Medulla oblongata (tissue), 1 donor: ENCODE measurements at regions not wholly inside any gene's neighbourhood (a gene's known extent, or its start where the extent isn't known, plus 50 kb on each side); places are given as distances from the start of the nearest gene placed in this dataset.
A peak's percentile ranks its signal among the peaks of the same experiment; 100 is the strongest.
"Not testable (repeated sequence)": the region's sequence is repeated elsewhere in the genome, so short reads cannot be mapped to it uniquely, and the experiment has no call there.

Source experiments
- DNase-seq: peaks from one replicate; pipeline ENCODE4 v3.0.0-alpha.2; 2015; ENCODE audit errors: extremely low spot score

GRCh38 chr9:117649126-117649525 is 55.1 kb upstream of the TLR4 start:
- no peak for DNase-seq

- no peak for DNase-seq
Observed at GRCh38 chr9:117644932-117645636, 59.1 kb upstream of the TLR4 start.

GRCh38 chr9:117644133-117644931 is 59.9 kb upstream of the TLR4 start:
- peak; percentile 91 for DNase-seq

DNA sequence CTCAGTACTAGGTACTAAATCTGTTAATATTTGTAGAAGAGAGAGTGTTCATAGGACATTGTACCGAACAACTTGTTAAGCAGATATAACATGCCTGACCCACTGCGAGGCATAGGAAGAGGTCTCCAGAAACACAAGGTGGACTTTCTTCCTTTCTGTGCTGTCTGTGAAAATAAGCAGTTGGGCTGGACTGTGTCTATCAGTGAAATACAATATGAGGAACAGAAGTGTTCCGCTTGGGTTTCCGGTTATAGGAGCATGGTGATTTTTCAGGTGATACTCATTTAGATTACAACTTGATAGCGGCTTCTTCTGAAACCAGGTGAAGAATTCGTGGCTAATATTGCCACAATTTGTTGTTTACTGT is 60.9 kb upstream of the TLR4 start:
- DNase-seq, result no peak

GRCh38 chr9:117642571-117643287 is 61.5 kb upstream of the TLR4 start:
- DNase-seq, result not testable (repeated sequence)

- no peak for DNase-seq
Observed at GRCh38 chr9:117636681-117637080, 67.5 kb upstream of the TLR4 start.

- no peak for DNase-seq
Observed at GRCh38 chr9:117625154-117625553, 79.0 kb upstream of the TLR4 start.

GRCh38 chr9:117624106-117624505 is 80.1 kb upstream of the TLR4 start:
- no peak for DNase-seq

GRCh38 chr9:117622347-117622746 is 81.9 kb upstream of the TLR4 start:
- DNase-seq, result no peak

DNA sequence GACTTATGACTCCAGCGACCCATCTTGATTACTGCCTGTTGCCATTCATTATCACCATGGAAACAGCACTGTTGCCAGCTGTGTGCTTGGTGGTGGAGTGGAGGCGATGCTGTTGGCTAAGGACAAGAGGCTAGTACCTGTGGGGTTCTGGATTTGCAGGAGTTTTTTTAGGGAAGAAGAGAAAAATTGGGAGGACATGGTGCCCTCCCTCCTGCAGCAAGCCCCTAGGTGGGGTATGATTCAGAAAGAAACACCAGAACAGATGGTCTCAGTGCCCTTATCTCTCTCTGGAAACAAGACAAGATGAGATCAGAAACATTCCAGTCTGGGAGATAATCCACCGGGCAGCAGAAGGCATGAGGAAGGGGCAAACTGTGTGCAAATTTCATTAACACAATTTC is 87.8 kb upstream of the TLR4 start:
- DNase-seq, result no peak

GRCh38 chr9:117612317-117612716 is 91.9 kb upstream of the TLR4 start:
- DNase-seq, result no peak

DNA sequence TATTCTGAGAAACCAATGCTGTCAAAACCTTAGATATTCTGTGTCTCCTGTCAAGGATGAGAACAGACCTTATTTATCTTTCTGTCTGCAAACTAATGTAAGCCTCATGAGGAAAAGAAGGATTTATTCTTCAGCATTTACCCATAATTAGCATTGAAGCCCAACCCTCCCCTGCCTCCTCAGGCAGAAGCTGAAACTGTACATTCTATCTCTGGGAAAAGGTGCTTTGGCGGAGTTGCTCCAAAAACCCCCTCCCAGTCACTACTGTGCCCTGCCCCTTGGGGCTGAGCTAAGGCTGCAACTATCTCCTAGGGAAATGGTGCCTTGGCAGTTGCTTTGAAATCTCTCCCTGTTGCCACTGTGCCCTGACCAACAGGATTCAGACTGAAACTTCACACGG is 106.2 kb upstream of the TLR4 start:
- DNase-seq, result no peak

- DNase-seq, result no peak
Observed at GRCh38 chr9:117596678-117597077, 107.5 kb upstream of the TLR4 start.

DNA sequence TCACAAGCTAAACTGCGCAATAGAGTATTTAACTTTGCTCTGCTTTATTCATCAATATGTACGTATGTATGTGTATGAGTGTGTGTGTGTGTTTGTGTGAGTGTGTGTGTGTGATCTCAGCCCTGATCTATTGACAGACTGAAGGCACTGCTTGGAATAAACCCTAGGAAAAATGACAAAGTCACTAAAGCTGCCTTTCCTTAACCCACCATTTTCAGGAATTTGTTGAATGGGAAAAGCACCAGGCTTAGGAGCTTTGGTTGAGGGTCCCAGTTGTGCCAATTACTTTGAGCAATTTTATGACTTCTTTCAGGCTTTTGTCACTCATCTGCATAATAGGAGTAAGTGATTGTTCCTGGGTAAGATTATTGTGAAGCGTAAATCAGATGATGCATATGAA is 108.6 kb upstream of the TLR4 start:
- DNase-seq, result no peak

DNA sequence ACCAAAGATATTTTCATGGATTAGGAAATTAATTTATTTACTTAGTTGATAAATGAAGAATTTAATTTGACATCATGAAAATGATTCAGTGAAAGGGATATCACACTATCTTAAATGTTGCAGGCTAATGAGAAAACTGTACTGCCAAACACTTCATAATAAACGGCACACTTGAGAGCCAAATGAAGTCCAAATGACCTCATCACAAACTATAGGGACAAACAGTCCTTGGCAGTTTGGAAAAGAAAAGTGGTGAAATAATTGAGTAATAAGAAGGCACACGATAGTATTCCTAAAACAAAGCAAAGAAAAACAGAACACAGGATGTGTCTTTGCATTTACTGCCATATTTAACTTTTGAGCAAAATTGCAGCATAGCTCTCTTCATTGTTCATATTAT is 116.9 kb upstream of the TLR4 start:
- DNase-seq, result no peak

- DNase-seq, result no peak
Observed at GRCh38 chr9:117574099-117574498, 130.1 kb upstream of the TLR4 start.

DNA sequence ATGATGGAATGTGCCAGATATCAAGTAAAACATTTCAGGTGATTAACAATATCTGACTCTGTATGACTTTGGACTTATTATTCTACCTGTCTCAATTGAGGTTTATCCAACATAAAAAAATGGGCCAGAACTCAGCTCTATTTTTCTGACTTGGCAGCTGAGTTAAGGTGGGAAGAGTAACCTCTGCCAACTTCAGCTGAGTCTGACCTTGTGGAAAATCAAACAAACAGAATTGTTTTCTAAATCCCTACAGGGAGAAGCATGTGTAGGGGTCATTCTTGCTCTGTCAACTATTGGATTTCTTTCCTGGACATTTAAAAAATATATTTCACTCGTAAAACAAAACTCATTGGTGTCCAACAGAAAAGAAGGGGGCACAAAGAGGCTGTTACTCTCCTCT is 139.4 kb upstream of the TLR4 start:
- DNase-seq, result no peak

GRCh38 chr9:117561761-117562160 is 142.4 kb upstream of the TLR4 start:
- DNase-seq, result no peak

GRCh38 chr9:117555964-117556629 is 141.2 kb upstream of the ASTN2 start:
- DNase-seq, result peak; percentile 59

DNA sequence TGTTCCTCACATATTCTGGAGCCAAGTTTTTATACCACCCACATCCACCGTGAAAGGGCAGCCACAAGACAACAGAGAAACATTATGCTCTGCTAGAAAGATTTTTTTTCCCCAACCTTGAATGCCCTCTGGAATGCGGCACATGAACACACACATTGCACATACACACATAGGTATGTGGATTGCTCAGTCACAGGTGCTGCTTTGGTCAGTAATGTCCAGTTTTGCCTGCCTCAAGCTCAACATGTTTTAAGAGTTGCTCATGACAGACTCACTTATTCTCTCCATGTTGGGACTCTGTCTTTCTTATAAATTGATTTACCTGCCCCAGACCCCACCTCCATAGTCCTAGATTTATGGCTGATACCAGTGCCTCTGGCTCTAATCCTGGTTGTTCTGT is 138.0 kb upstream of the ASTN2 start:
- DNase-seq, result no peak

DNA sequence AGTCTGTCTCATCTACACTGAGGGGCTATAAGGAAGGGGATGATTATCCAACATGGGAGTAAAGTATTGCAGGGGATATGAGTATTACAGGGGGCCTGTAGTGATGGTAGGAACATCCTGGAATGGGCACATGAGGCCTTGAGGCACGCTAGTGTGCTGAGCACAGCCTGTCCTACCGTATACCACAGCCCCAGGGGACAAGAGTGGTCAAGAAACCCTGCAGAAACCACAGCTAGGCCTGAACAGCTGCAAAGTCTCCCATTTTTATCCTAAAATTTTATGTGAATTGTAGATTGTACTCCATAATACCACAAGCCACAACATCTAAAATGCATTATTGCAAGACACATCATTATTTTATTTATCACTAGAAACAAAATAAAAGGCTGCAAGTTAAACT is 136.3 kb upstream of the ASTN2 start:
- DNase-seq, result no peak

- no peak for DNase-seq
Observed at GRCh38 chr9:117549444-117549843, 134.6 kb upstream of the ASTN2 start.
